HEK293 (cell line): ENCODE measurements at regions not wholly inside any gene's neighbourhood (a gene's known extent, or its start where the extent isn't known, plus 50 kb on each side); places are given as distances from the start of the nearest gene placed in this dataset.

Source experiments
- CTCF ChIP-seq: fragments of 450-650 bp; formaldehyde crosslinking; IDR thresholded peaks from 2 replicates; pipeline ENCODE4 v1.5.1; 2016; ENCODE audit warnings: missing biosample characterization, missing genetic modification characterization
- KLF8 ChIP-seq: fragments of 450-650 bp; formaldehyde crosslinking; IDR thresholded peaks from 2 replicates; pipeline ENCODE4 v1.5.1; 2016; ENCODE audit warnings: missing biosample characterization, missing genetic modification characterization
- YY1 ChIP-seq: fragments of 450-650 bp; formaldehyde crosslinking; IDR thresholded peaks from 2 replicates; pipeline ENCODE4 v1.5.1; 2018; ENCODE audit warnings: missing biosample characterization, missing genetic modification characterization
- ZNF670 ChIP-seq: fragments of 450-650 bp; formaldehyde crosslinking; IDR thresholded peaks from 2 replicates; pipeline ENCODE4 v1.5.1; 2016; ENCODE audit warnings: missing biosample characterization, missing genetic modification characterization, low read depth
- ZSCAN23 ChIP-seq: fragments of 450-650 bp; formaldehyde crosslinking; IDR thresholded peaks from 2 replicates; pipeline ENCODE4 v1.5.1; 2016; ENCODE audit warnings: missing biosample characterization, missing genetic modification characterization

GRCh38 chr5:89584339-89584956 is 701.5 kb upstream of the MEF2C start:
- TF ChIP-seq CTCF (tag by site-specific recombination) = no peak
- no peak for TF ChIP-seq KLF8 (tag by site-specific recombination)
- no peak for TF ChIP-seq ZNF670
- no peak for TF ChIP-seq YY1 (tag by site-specific recombination)
- TF ChIP-seq ZSCAN23 (tag by site-specific recombination) = no peak
